GM12878 (cell line): ENCODE measurements at regions not wholly inside any gene's neighbourhood (a gene's known extent, or its start where the extent isn't known, plus 50 kb on each side); places are given as distances from the start of the nearest gene placed in this dataset.

Source experiments
- CTCF ChIP-seq, 3 experiments: IDR thresholded peaks in 2 of 3; conservative IDR thresholded peaks in 1 of 3; 2 replicates each; pipeline ENCODE4 v1.5.1; 2011; ENCODE audit warnings: low read depth in 3 of 3, low read length in 3 of 3, mild to moderate bottlenecking in 3 of 3, control low read depth in 2 of 3, moderate library complexity in 2 of 3, inconsistent platforms in 1 of 3, mixed read lengths in 1 of 3; ENCODE audit not compliant: control insufficient read depth in 2 of 3, insufficient read depth in 1 of 3; ENCODE audit errors: extremely low read depth in 1 of 3
- ZBTB33 ChIP-seq: fragments of 450-650 bp; IDR thresholded peaks from 2 replicates; pipeline ENCODE4 v1.6.1; 2017; ENCODE audit warnings: mild to moderate bottlenecking
- ZNF687 ChIP-seq: fragments of 450-650 bp; IDR thresholded peaks from 2 replicates; pipeline ENCODE4 v1.6.1; 2017; ENCODE audit warnings: mild to moderate bottlenecking, moderate library complexity
- TF ChIP-seq, protein P1 (sequence below): fragments of 450-650 bp; IDR thresholded peaks from 2 replicates; pipeline ENCODE4 v1.6.1; 2017; ENCODE audit warnings: mild to moderate bottlenecking, low read depth, inconsistent platforms; ENCODE audit not compliant: poor library complexity, severe bottlenecking
- TF ChIP-seq, protein P2 (sequence below): fragments of 450-650 bp; IDR thresholded peaks from 2 replicates; pipeline ENCODE4 v1.6.1; 2018; ENCODE audit warnings: mild to moderate bottlenecking, low read depth, moderate library complexity; ENCODE audit not compliant: partially characterized antibody
- TF ChIP-seq, protein P3 (sequence below): fragments of 450-650 bp; IDR thresholded peaks from 2 replicates; pipeline ENCODE4 v1.6.1; 2017; ENCODE audit warnings: antibody characterized with exemption, mild to moderate bottlenecking, moderate library complexity

DNA sequence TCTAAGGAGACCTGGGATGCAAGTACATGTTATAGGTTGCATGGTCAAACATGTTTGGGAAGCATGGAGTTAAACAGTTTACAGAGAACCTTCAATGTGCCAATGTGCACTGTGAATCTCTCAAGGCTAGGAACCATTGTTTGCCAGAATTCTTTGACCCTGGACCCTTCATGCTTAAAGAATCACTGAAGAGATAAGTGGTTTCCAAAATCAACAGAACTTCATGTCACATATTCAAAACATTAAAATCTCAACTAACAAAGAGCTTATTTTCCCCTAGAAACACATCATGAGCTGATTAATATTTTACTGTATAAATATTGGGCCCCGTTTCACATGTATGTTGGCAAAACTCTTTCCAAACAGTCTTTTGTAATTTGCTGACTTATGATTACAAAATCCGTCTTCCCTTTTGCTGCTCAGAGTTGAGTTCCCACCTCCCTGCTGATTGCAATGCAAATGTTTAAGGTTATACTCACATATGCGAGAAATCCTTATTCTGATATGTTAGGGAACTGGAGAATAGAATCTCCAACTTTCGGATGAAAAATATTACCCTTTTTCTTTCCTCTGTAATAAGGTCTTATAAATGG is 380.2 kb downstream of the DIPK2A start (continued):
- TF ChIP-seq, protein P1, sequence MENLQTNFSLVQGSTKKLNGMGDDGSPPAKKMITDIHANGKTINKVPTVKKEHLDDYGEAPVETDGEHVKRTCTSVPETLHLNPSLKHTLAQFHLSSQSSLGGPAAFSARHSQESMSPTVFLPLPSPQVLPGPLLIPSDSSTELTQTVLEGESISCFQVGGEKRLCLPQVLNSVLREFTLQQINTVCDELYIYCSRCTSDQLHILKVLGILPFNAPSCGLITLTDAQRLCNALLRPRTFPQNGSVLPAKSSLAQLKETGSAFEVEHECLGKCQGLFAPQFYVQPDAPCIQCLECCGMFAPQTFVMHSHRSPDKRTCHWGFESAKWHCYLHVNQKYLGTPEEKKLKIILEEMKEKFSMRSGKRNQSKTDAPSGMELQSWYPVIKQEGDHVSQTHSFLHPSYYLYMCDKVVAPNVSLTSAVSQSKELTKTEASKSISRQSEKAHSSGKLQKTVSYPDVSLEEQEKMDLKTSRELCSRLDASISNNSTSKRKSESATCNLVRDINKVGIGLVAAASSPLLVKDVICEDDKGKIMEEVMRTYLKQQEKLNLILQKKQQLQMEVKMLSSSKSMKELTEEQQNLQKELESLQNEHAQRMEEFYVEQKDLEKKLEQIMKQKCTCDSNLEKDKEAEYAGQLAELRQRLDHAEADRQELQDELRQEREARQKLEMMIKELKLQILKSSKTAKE = no peak
- TF ChIP-seq, protein P2, sequence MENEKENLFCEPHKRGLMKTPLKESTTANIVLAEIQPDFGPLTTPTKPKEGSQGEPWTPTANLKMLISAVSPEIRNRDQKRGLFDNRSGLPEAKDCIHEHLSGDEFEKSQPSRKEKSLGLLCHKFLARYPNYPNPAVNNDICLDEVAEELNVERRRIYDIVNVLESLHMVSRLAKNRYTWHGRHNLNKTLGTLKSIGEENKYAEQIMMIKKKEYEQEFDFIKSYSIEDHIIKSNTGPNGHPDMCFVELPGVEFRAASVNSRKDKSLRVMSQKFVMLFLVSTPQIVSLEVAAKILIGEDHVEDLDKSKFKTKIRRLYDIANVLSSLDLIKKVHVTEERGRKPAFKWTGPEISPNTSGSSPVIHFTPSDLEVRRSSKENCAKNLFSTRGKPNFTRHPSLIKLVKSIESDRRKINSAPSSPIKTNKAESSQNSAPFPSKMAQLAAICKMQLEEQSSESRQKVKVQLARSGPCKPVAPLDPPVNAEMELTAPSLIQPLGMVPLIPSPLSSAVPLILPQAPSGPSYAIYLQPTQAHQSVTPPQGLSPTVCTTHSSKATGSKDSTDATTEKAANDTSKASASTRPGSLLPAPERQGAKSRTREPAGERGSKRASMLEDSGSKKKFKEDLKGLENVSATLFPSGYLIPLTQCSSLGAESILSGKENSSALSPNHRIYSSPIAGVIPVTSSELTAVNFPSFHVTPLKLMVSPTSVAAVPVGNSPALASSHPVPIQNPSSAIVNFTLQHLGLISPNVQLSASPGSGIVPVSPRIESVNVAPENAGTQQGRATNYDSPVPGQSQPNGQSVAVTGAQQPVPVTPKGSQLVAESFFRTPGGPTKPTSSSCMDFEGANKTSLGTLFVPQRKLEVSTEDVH = no peak
- TF ChIP-seq ZNF687 (no peak), CTCF (IDR thresholded peaks at IDR 0.05 in 2 of 3, conservative IDR thresholded peaks at IDR 0.05 in 1 of 3; ENCODE audit: control insufficient read depth in 2 of 3, extremely low read depth in 1 of 3, insufficient read depth in 1 of 3, low read depth in 3 of 3, low read length in 3 of 3) (no peak), ZBTB33 (no peak)
- TF ChIP-seq, protein P3, sequence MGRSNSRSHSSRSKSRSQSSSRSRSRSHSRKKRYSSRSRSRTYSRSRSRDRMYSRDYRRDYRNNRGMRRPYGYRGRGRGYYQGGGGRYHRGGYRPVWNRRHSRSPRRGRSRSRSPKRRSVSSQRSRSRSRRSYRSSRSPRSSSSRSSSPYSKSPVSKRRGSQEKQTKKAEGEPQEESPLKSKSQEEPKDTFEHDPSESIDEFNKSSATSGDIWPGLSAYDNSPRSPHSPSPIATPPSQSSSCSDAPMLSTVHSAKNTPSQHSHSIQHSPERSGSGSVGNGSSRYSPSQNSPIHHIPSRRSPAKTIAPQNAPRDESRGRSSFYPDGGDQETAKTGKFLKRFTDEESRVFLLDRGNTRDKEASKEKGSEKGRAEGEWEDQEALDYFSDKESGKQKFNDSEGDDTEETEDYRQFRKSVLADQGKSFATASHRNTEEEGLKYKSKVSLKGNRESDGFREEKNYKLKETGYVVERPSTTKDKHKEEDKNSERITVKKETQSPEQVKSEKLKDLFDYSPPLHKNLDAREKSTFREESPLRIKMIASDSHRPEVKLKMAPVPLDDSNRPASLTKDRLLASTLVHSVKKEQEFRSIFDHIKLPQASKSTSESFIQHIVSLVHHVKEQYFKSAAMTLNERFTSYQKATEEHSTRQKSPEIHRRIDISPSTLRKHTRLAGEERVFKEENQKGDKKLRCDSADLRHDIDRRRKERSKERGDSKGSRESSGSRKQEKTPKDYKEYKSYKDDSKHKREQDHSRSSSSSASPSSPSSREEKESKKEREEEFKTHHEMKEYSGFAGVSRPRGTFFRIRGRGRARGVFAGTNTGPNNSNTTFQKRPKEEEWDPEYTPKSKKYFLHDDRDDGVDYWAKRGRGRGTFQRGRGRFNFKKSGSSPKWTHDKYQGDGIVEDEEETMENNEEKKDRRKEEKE = no peak
